ENCODE measurements at regions not wholly inside any gene's neighbourhood (a gene's known extent, or its start where the extent isn't known, plus 50 kb on each side); places are given as distances from the start of the nearest gene placed in this dataset.

DNA sequence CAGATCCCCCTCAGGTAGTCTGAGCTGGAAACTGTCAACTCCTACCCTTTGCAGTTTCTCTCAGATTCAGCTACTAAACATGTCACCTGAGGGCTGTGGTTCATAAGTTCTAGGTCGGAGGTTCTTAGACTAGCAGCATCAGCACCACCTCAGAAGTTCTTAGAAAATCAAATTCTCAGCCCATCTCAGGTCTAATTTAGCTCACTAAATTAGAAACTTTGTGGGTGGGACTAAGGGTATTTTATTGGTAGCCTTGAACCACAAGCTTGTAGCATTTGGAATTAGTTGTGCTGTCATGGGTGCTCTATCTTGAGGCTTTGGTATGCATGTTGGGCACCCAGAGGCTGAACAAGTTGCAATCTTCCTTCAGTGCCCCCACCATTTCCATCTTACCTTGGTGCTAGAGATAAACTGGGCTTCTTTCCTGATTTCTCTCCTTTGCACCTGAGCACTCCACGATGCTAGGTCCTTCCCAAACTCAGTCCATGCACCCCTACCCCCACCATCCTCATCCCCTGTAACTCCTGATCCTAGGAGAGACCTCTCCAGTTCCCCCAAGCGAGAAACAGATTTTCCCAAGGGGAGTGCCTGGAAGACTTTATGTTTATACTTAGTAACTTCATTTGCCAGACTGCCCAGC, 54.2 kb downstream of the S1PR1 start:
- no peak for DNase-seq (ENCODE audit: low read depth in 2 of 2)

DNA sequence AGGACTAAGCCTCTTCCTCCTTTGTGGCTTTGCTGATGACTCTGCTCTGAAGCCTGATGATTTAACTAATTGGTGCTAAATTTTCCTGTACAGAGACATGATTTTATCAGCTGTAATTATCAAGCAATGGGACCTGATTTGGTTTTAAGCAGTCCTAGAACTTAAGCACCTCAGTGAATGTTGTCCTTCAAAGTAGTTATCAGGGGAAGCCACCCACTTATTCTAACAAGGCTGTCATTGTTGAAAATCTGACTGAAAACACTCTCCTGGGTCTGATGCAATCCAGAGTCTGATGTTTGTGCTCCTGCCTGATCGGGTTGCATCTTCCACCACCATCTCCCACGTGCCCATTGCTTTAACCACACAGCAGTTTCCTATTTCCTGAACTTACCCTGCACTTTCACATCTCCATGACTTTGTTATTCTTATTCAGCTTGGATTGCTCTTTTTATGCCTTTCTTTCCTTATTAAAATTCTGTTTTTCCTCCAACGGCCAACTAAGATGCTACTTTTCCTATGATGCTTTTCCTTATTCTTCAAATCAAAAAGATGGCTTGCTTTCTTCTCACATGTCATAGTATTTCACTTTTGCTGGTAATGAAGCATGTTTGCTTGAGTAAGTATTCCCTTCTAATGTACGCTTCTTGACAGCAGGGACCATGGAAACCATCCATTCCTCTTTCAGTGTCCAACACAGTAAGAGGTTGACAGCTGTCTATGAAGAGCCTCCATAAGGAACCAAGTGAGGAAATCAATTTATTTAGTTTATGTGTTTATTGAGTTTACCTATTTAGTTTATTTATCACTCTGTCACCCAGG, 55.0 kb downstream of the S1PR1 start:
- DNase-seq (ENCODE audit: low read depth in 2 of 2), result peak; percentile 42 to 50

GRCh38 chr1:101293461-101294051, 56.7 kb downstream of the S1PR1 start:
- peak; percentile 62 to 70 for DNase-seq (ENCODE audit: low read depth in 2 of 2)

DNA sequence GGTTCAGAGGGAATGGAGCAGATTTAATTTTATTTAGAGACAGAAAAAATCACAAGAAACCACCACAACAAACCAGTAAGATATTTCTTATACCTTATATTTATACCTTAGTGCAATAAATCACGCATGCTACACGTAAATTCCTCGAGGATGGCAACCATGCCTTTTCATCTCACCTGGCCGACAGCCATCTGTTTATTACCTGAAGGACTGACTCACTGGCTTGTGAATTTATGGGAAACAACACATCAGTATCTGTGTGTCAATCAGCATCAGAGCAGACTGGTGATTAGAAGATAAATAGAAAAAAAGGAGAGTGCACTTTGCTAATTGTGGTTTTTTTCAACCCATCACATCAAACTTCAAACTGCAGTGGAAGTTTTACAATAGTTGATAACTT, 58.4 kb downstream of the S1PR1 start:
- DNase-seq (ENCODE audit: low read depth in 2 of 2), result no peak

DNA sequence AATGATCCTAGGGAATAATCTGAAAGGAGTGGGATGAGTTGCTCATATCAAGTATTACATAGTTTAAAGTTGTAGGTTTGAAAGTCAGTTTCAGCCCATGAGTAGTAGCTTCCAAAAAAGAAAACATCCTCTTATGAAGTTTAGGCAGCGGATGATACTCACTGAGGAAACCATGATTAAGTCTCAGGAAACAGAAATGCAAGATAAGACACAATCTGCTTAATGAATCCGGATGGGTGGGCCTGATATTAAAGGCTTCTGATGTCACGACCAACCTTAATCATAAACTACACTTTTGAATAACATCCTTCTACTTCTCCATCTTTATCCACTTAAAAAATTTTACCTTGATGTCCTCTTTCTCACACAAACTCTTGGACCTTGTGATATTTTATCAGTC, 61.8 kb downstream of the S1PR1 start:
- no peak for DNase-seq (ENCODE audit: low read depth in 2 of 2)

- DNase-seq (ENCODE audit: low read depth in 2 of 2), result no peak
These were observed 62.3 kb downstream of the S1PR1 start for GRCh38 chr1:101299141-101299540.

DNA sequence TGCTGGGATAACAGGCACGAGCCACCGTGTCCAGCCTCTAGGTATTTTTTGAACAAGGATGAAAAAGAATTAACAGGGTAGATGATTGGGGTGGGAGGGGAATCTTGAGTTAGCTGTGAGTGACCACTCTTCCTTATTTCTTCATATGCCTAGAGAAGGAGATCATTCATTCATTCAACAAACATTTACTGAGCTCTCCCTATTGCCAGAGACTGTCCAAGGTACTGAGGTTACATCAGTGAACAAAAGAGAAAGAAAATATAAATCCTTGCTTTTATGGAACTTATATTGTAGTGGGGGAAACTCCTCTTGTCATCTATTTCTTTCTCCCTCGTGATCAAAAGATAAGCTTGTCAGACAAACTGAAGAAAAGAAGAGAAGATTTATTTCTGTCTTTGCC, 62.9 kb downstream of the S1PR1 start:
- no peak for DNase-seq (ENCODE audit: low read depth in 2 of 2)

DNA sequence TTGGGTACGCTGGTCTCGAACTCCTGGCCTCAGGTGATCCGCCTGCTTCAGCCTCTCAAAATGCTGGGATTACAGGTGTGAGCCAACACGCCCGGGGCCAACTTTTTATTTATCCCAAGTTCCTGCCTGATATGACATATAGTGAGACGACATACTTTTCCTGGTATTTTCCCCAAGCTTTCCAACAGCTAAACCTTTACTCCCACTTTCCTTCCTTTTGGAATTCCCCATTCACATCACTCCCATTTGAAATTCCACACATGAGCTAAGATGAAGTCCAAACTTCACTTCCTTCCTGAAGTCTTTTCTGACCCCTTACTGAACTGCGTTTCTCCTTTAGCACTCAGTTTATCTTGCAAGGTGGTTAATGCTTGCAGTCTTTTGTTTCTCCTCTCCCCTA, 64.1 kb downstream of the S1PR1 start:
- DNase-seq (ENCODE audit: low read depth in 2 of 2), result no peak

GRCh38 chr1:101301446-101302057, 64.7 kb downstream of the S1PR1 start:
- DNase-seq (ENCODE audit: low read depth in 2 of 2), result no peak

GRCh38 chr1:101302831-101303511, 66.2 kb downstream of the S1PR1 start:
- no peak for DNase-seq (ENCODE audit: low read depth in 2 of 2)

DNA sequence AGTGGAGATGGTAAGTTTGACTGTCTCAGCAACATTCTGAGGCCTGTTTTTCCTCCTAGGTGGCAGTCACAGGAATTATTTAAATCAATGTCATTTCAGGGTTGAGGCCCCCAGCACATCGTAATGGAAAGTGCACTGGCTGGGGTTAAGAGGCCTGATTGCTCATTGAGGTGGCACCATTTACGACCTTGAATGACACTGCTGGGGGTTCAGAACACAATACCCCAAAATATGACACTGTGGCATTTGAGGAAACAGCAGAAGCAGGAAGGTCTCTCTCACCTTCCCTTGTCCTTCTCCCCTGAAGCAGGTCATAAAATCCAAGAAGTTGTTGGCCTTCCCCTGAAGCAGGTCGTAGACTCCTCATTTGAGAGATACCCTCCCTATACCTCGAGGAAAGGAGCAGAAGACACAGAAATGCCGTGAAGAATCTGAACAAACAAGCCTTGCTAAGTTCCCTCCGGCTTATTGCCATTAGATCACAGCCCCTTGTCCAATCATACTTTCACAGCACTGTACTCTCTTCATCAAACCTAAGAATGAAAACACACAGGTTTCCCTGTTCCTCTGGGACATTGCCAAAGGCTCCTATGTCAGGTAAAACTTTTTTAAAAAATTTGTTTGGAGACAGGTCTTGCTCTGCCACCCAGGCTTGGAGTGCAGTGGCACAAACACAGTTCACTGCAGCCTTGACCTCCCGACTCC, 71.3 kb downstream of the S1PR1 start:
- no peak for DNase-seq (ENCODE audit: low read depth in 2 of 2)

DNA sequence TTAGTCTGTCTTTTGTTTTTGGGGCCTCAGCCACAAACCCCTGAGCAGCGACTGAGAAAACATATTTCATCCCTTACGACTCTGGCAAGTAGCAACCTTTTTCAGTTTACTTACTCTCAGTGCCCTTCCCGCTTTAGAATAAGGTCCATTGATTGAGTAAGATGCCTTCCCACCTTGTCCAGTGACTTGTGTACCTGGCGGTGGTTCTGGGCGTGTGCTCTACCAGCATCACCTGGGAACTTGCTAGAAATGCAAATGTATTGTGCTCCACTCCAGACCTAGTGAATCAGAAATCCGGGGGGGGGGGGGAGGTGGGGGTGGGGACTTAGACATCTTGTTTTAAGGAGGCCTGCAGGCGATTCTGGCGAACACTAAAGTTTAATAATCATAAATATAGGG, 72.1 kb downstream of the S1PR1 start:
- no peak for DNase-seq (ENCODE audit: low read depth in 2 of 2)

DNA sequence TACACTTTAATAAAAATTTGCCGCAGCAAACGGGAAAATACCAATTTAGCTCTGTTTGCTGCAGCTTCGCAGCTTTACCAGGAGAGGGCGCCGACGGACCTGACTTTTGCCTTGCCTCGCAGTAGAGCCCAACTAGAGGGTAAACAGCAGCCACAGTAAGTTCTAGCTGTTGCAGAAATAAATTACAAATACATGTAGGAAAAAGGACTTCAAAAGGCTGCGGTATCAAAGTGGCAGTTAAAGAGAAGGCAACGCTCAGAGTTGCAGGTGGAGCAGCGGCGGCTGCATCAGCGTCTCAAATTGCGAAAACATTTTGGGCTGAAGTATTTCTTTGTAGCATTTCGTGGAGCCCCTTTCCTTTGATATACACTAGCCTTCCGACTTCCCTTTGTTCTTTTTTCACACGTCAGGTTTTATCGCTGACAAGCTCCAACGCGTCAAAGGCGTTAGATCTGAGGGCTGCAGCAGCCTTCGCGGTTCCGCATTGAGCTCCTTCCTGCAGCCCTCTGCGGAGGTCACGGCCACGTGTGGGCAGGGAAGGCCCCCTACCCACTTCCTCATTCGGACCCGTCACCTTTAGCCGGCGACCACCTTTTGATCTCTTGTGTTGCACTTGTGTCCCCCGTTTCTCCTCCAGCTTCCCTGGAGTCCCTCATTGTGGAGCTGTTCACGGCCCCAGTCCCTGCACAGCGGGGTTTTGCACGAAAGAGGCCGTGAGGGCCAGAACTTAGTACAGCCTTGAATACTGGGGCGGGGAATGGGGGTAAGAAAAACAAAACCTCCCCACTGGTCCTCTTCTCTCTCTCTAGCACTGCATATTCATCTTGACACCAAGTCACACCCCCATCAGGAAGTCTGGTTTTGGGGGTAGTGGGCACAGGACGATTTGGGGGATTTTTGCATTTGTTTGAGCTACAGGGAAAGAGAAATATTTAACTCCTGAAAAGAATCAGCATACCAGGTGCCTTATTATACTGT, 72.8 kb downstream of the S1PR1 start:
- peak in 1 of 2 donors; percentile 39 for DNase-seq (ENCODE audit: low read depth in 2 of 2)

DNA sequence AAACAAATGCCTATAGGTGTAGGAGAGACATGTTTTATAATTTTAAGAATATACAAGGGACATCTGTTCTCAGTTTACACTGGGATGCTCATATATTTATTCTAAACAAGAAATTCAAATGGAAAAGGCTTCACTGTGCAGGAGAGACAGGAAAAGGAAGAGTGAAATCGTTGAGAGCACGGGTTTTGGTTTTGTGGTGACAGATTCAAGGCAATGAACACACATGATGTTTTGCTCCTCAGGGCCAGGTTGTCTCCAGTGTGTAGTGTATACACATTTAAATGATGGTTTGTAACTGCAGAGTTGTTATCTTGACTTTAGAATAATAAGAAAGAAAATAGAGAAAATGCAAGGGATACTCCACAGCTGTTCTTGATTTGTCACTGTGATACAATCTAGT, 73.7 kb downstream of the S1PR1 start:
- no peak for DNase-seq (ENCODE audit: low read depth in 2 of 2)

DNA sequence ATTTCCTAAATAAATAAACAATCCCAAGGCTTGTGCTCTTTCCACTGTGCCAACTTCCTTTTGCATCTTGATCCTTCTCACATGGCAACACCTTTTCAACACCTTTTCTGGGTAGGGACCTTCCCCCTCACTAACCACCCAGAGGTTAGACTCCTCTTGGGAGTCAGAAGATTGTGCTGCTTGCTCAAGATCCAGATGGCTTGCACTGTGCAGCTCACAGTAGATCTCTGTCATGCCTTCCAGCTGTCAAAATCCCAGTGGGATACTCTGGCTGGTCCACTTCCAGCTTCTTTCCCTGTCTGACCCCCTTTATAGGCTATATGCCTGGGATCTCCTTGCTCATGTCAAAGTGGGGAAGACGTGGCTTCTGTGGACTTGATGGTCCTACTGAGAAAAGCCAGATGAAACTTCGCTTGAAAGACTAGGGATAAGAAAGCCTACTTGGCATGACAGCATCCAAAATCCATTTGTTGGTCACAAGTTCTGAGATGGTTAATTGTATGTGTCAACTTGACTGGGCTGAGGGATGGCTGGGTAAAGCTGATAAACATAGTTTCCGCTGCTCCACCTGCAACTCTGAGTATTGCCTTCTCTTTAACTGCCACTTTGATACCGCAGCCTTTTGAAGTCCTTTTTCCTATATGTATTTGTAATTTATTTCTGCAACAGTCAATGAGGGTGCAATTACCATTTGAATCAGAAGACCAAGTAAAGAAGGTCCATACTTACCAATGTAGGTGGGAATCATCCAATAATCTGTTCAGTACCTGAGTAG, 74.5 kb downstream of the S1PR1 start:
- no peak for DNase-seq (ENCODE audit: low read depth in 2 of 2)

DNA sequence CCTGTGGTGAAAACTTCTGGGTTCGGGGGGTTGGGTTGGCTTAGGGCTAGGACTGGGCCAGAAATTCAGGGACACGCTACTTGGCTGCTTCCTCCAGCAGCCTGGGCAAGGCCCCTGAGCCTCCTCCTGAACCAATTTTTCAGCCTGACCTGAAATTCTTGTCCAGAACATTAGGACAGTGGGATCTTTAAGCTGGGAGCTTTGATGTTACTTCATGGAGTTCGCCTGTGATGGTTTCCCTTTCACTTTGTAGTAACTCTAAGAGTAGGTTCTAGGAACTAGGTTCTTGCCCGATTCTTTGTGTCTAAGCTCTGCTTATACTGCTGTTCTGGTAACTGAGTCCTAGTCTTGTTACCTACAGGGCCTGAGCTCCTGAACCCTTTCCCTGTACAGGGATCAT, 75.3 kb downstream of the S1PR1 start:
- no peak for DNase-seq (ENCODE audit: low read depth in 2 of 2)

- DNase-seq (ENCODE audit: low read depth in 2 of 2), result no peak
These were observed 76.5 kb downstream of the S1PR1 start for GRCh38 chr1:101313356-101313755.

DNA sequence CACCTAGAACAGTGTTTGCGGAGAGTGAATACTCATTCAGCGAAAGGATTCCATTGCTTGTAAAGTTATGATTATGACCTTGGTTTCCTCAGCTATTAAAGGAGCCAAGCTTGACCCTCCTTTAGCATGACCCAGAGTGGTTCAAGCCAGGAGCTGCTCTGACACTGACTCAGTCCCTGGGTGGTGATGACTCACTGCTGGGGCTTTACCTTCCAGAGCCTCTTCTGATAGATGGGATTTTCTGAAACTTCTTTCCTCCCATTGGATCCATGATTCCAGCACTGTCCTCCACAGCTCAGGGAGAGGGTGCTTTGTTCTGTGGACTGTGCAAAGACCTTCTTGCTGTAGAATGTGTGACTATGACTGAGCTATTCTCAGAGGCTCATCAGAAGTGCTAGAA, 77.4 kb downstream of the S1PR1 start:
- DNase-seq (ENCODE audit: low read depth in 2 of 2), result no peak

- DNase-seq (ENCODE audit: low read depth in 2 of 2), result no peak
These were observed 79.4 kb downstream of the S1PR1 start for GRCh38 chr1:101316256-101316655.
